ENCODE measurements at regions not wholly inside any gene's neighbourhood (a gene's known extent, or its start where the extent isn't known, plus 50 kb on each side); places are given as distances from the start of the nearest gene placed in this dataset.

GRCh38 chr2:217033186-217033585 lies 173.3 kb upstream of the TNP1 start:
- H3K4me1 ChIP-seq, result peaks cover 0 to 17% (median 0%) of the 10 kb centered on the region in 4 donors
- intact Hi-C loops (cut with DNase I; ENCODE audit: low total_unique reads), result no loop called here
- DNase-seq, result no peak
- H3K36me3 ChIP-seq, result no peaks in the 10 kb centered on the region
- no peaks in the 10 kb centered on the region for H3K27me3 ChIP-seq
- no peak for TF ChIP-seq POLR2AphosphoS5 (IDR thresholded peaks at IDR 0.05)
- no peak for TF ChIP-seq POLR2A (IDR thresholded peaks at IDR 0.05)
- no peak for TF ChIP-seq CTCF (IDR thresholded peaks at IDR 0.05)
- TF ChIP-seq EP300 (IDR thresholded peaks at IDR 0.05), result no peak
- no peak overlapping the region for H3K4me3 ChIP-seq
- no peaks in the 10 kb centered on the region for H3K9me3 ChIP-seq
- WGBS, 5 donors, result 83 to 96% (median 93%) methylated on average over 5 of the region's 5 CpGs
- H3K27ac ChIP-seq, result no peak overlapping the region

- WGBS, 5 donors, result 55 to 76% (median 69%) methylated on average over 1 of the region's 1 CpG
- Histone ChIP-seq H3K27me3 (no peaks in the 10 kb centered on the region), H3K9me3 (no peaks in the 10 kb centered on the region), H3K36me3 (no peaks in the 10 kb centered on the region), H3K27ac (no peak overlapping the region), H3K4me1 (peaks cover 0 to 5% (median 0%) of the 10 kb centered on the region in 4 donors), H3K4me3 (no peak overlapping the region)
- intact Hi-C loops (cut with DNase I; ENCODE audit: low total_unique reads), result no loop called here
- TF ChIP-seq POLR2AphosphoS5 (IDR thresholded peaks at IDR 0.05), result no peak
- TF ChIP-seq EP300 (IDR thresholded peaks at IDR 0.05), result no peak
- TF ChIP-seq CTCF (IDR thresholded peaks at IDR 0.05), result no peak
- no peak for TF ChIP-seq POLR2A (IDR thresholded peaks at IDR 0.05)
- no peak for DNase-seq
These were observed 171.6 kb upstream of the TNP1 start for GRCh38 chr2:217031445-217031844.

- DNase-seq, result no peak
- H3K4me3 ChIP-seq, result no peak overlapping the region
- no peaks in the 10 kb centered on the region for H3K27me3 ChIP-seq
- H3K4me1 ChIP-seq, result no peaks in the 10 kb centered on the region
- intact Hi-C loops (cut with DNase I; ENCODE audit: low total_unique reads), result no loop called here
- no peak overlapping the region for H3K27ac ChIP-seq
- no peaks in the 10 kb centered on the region for H3K9me3 ChIP-seq
- H3K36me3 ChIP-seq, result no peaks in the 10 kb centered on the region
- 83 to 93% (median 91%) methylated on average over 5 to 6 of the region's 6 CpGs for WGBS, 5 donors
- TF ChIP-seq EP300 (IDR thresholded peaks at IDR 0.05), result no peak
These were observed 170.2 kb upstream of the TNP1 start for GRCh38 chr2:217030081-217030480.

- intact Hi-C loops (cut with DNase I; ENCODE audit: low total_unique reads), result no loop called here
- no peak for TF ChIP-seq POLR2AphosphoS5 (IDR thresholded peaks at IDR 0.05)
- no peak for TF ChIP-seq POLR2A (IDR thresholded peaks at IDR 0.05)
- TF ChIP-seq CTCF (IDR thresholded peaks at IDR 0.05), result no peak
- TF ChIP-seq EP300 (IDR thresholded peaks at IDR 0.05), result no peak
- H3K4me1 ChIP-seq, result no peaks in the 10 kb centered on the region
- no peak overlapping the region for H3K4me3 ChIP-seq
- no peaks in the 10 kb centered on the region for H3K36me3 ChIP-seq
- DNase-seq, result no peak
- no peaks in the 10 kb centered on the region for H3K27me3 ChIP-seq
- no peaks in the 10 kb centered on the region for H3K9me3 ChIP-seq
- WGBS, 5 donors, result 82 to 96% (median 90%) methylated on average over 1 of the region's 1 CpG
- H3K27ac ChIP-seq, result no peak overlapping the region
These were observed 168.3 kb upstream of the TNP1 start for GRCh38 chr2:217028128-217028527.

GRCh38 chr2:217027414-217027813 lies 167.6 kb upstream of the TNP1 start:
- no peaks in the 10 kb centered on the region for H3K36me3 ChIP-seq
- intact Hi-C loops (cut with DNase I; ENCODE audit: low total_unique reads), result no loop called here
- no peak overlapping the region for H3K4me3 ChIP-seq
- 58 to 76% (median 65%) methylated on average over 1 of the region's 1 CpG for WGBS, 5 donors
- DNase-seq, result no peak
- H3K27ac ChIP-seq, result no peak overlapping the region
- TF ChIP-seq CTCF (IDR thresholded peaks at IDR 0.05), result no peak
- no peak for TF ChIP-seq EP300 (IDR thresholded peaks at IDR 0.05)
- TF ChIP-seq POLR2AphosphoS5 (IDR thresholded peaks at IDR 0.05), result no peak
- no peak for TF ChIP-seq POLR2A (IDR thresholded peaks at IDR 0.05)
- H3K4me1 ChIP-seq, result no peaks in the 10 kb centered on the region
- H3K9me3 ChIP-seq, result no peaks in the 10 kb centered on the region
- no peaks in the 10 kb centered on the region for H3K27me3 ChIP-seq
